ENCODE measurements at regions not wholly inside any gene's neighbourhood (a gene's known extent, or its start where the extent isn't known, plus 50 kb on each side); places are given as distances from the start of the nearest gene placed in this dataset.
"Not testable (repeated sequence)": the region's sequence is repeated elsewhere in the genome, so short reads cannot be mapped to it uniquely, and the experiment has no call there.

DNA sequence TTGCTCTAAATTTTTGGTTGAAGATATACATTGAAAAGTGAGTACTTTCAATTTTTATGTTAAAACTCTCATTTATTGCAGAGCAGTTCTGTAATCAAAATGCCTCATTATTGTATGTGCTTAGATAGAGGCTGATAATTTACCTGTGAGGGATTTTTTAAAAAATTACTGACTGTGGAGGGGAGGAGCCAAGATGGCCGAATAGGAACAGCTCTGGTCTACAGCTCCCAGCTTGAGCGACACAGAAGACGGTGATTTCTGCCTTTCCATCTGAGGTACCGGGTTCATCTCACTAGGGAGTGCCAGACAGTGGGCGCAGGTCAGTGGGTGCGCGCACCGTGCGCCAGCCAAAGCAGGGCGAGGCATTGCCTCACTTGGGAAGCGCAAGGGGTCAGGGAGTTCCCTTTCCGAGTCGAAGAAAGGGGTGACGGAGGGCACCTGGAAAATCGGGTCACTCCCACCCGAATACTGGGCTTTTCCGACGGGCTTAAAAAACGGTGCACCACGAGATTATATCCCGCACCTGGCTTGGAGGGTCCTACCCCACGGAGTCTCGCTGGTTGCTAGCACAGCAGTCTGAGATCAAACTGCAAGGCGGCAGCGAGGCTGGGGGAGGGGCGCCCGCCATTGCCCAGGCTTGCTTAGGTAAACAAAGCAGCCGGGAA is 89.4 kb downstream of the DDX11 start:
- not testable (repeated sequence) for H3K4me3 ChIP-seq; H3K27me3 ChIP-seq (replicated peaks); H3K9me3 ChIP-seq (replicated peaks); DNase-seq (ENCODE audit: low read depth in 1 of 2, low spot score in 2 of 2); H3K27ac ChIP-seq; H3K36me3 ChIP-seq; H3K4me1 ChIP-seq (replicated peaks)

DNA sequence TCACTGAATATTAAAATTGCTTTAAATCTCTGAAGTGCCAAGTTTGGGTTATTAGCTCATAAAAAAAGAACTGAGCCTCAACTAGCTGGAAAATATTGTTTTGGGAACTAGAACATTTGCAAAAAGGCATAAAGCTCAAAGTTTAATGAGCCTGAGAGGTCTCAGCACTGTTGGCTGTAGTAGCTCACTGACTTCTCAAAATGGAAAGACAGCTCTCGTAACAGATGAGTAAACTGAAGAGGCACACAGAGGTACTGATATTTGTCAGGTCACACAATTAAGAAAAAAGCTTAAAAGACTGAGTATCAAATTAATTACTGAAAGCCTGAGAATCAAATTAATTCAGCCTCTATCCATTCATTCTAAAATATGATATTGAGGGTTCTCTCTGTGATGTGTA is 100.6 kb downstream of the DDX11 start:
- not testable (repeated sequence) for H3K27me3 ChIP-seq (replicated peaks); H3K9me3 ChIP-seq (replicated peaks); H3K27ac ChIP-seq; H3K36me3 ChIP-seq; H3K4me3 ChIP-seq; H3K4me1 ChIP-seq (replicated peaks); DNase-seq (ENCODE audit: low read depth in 1 of 2, low spot score in 2 of 2)

DNA sequence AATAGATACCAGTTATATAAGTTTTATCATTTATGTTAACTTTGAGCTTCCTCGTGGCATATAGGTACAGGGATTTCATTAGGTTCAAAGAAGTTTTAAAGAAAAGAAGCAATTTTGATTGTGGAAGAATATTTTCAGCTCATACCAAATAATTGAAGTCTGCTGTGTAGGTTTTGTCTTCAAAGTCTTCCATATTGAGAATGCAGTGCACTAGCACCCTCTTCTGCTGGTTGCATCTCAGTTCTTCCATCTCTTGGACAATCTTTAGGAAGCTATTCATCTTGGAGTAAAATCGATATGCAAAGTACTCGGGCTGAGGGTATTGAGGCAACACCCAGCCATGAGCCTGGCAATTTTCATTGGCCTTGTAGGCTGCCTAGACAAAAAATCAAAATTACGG is 103.9 kb downstream of the DDX11 start:
- H3K36me3 ChIP-seq; H3K27ac ChIP-seq; H3K4me1 ChIP-seq (replicated peaks); H3K4me3 ChIP-seq; H3K27me3 ChIP-seq (replicated peaks); H3K9me3 ChIP-seq (replicated peaks); DNase-seq (ENCODE audit: low read depth in 1 of 2, low spot score in 2 of 2): not testable (repeated sequence)

DNA sequence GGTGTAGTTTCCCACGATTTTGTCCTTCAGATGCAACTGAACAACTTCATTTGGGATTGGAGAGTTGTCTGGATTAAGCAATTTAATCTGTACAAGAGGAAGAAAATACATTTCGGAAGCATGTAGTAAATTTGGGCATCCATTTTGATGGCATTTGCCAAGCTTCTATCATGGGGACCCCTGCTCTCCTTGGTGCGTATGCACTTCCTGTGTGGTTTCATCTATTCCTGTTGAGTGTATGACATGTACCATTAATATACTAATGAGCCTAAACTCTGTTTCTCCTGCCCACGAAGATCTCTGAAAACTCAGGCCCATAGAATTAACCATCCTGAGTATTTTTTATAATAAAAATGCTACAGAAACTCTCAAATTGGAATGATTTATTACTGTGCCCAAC is 105.2 kb downstream of the DDX11 start:
- H3K4me1 ChIP-seq (replicated peaks); H3K27ac ChIP-seq; DNase-seq (ENCODE audit: low read depth in 1 of 2, low spot score in 2 of 2); H3K36me3 ChIP-seq; H3K4me3 ChIP-seq; H3K9me3 ChIP-seq (replicated peaks); H3K27me3 ChIP-seq (replicated peaks): not testable (repeated sequence)

DNA sequence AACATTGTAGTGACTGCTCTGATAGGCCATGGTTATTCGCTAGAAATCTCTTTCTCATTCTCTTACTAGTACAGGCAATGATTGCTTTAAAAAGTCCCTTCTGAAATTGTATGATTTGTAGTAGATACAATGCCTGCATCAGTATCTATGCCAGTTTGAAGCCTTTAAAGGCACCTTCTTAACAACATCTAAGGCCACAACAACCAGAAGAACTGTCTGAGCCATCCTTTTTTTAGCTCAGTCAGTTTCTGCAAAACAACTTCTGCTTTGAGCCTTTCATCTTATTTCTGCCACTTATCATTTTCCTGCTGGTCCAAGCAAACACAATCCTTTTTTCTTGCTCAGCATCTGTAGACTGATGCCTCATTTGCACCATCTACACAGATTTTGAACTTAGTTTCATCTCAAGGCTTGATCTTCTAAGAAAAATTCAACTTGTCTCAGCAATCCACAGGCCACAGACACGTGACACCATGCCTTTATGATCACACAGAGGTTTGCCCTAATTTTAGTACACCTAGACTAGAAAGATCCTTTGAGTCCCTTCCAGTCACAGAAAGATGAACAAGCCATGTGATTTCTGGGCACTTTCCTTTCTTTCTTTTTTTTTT is 106.1 kb downstream of the DDX11 start:
- H3K4me3 ChIP-seq; H3K9me3 ChIP-seq (replicated peaks); DNase-seq (ENCODE audit: low read depth in 1 of 2, low spot score in 2 of 2); H3K4me1 ChIP-seq (replicated peaks); H3K36me3 ChIP-seq; H3K27ac ChIP-seq; H3K27me3 ChIP-seq (replicated peaks): not testable (repeated sequence)

DNA sequence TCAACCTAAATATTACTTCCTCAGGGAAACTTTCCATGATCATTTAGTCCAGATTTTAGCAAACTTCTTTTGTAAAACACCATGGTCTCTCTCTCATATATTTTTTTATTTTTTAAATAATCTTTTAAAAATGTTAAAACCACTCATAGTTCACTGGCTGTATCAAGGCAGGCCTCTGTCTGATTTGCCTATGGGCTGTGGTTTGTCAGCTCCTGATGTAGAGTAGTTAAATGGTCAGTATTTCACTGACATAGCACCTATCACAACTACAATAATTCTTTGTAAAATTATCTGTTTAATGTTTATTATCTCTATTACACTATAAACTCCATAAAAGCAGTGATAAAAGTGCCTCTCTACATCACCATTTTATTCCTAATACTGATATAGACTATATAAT is 108.9 kb downstream of the DDX11 start:
- not testable (repeated sequence) for H3K4me3 ChIP-seq; H3K36me3 ChIP-seq; H3K27me3 ChIP-seq (replicated peaks); H3K9me3 ChIP-seq (replicated peaks); H3K27ac ChIP-seq; DNase-seq (ENCODE audit: low read depth in 1 of 2, low spot score in 2 of 2); H3K4me1 ChIP-seq (replicated peaks)

DNA sequence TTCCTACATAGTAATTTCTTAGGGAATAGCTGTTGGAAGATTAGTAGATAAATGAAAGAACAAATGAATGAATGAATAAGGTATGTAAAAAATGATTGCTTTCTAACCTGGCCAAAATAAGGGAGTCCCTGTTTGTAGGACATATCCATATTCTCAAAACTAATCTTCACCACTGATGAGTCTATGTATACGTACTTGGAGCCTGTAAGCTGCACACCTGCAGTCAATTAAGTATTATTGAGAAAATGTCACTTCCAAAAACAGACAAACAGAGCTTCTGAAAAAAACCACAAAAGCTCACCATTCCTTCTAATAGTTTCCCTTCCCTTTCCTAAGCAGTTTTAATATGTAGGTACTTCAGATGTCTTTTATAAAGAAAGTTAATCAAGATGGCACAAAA is 109.4 kb downstream of the DDX11 start:
- H3K27ac ChIP-seq; H3K9me3 ChIP-seq (replicated peaks): not testable (repeated sequence)

DNA sequence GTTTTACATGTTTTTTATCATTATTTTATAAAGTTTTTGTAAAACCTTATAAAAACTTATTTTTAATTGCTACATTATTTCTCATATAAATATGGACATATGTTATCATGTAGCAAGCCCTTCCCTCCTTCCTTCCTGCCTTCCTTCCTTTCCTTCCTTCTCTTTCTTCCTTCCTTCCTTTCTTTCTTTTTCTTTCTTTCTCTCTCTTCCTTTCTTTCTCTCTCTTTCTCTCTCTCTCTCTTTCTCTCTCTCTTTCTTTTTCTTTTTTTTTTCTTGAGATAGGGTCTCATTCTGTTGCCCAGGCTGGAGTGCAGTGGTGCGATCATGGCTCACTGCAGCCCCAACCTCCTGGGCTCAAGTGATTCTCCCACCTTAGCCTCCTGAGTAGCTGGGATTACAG is 110.2 kb downstream of the DDX11 start:
- not testable (repeated sequence) for H3K4me1 ChIP-seq (replicated peaks); H3K27ac ChIP-seq; H3K4me3 ChIP-seq; H3K36me3 ChIP-seq; H3K27me3 ChIP-seq (replicated peaks); H3K9me3 ChIP-seq (replicated peaks); DNase-seq (ENCODE audit: low read depth in 1 of 2, low spot score in 2 of 2)

More for the DNA sequence above, 109.4 kb downstream of the DDX11 start:
- H3K27me3 ChIP-seq (replicated peaks); DNase-seq (ENCODE audit: low read depth in 1 of 2, low spot score in 2 of 2); H3K4me3 ChIP-seq; H3K4me1 ChIP-seq (replicated peaks); H3K36me3 ChIP-seq: not testable (repeated sequence)

DNA sequence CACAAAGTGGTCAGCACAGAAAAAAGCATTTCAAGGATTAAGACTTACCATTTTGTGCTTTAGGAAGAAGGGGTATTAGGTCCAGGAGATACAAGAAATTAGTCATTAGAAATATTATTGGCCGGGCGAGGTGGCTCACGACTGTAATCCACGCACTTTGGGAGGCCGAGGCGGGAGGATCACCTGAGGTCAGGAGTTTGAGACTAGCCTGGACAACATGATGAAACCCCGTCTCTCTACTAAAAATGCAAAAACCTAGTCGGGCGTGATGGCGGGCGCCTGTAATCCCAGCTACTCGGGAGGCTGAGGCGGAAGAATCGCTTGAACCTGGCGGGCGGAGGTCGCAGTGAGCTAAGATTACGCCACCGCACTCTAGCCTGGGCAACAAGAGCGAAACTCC is 111.0 kb downstream of the DDX11 start:
- not testable (repeated sequence) for H3K27me3 ChIP-seq (replicated peaks); H3K4me1 ChIP-seq (replicated peaks); H3K36me3 ChIP-seq; H3K27ac ChIP-seq; DNase-seq (ENCODE audit: low read depth in 1 of 2, low spot score in 2 of 2); H3K9me3 ChIP-seq (replicated peaks); H3K4me3 ChIP-seq

DNA sequence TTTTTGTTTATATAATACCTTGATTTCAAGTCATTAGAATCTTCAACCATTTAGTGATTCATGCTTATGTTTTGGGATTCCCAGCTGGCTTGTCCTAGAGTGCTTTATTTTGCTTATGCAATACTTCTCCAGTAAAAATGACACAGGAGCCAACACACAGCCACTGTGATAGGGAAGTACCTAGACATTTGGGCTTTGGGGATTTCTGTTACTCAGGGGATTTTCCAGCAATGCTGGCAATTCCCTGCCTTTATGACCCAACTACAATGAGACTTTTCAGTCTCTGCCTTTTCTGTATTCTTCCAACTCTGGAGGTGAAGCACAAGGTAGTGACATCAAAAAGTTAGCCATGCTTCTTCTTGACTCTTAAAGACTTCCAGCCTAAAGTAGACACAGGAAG is 119.0 kb downstream of the DDX11 start:
- not testable (repeated sequence) for DNase-seq (ENCODE audit: low read depth in 1 of 2, low spot score in 2 of 2); H3K27me3 ChIP-seq (replicated peaks); H3K4me1 ChIP-seq (replicated peaks); H3K9me3 ChIP-seq (replicated peaks); H3K36me3 ChIP-seq; H3K4me3 ChIP-seq; H3K27ac ChIP-seq

DNA sequence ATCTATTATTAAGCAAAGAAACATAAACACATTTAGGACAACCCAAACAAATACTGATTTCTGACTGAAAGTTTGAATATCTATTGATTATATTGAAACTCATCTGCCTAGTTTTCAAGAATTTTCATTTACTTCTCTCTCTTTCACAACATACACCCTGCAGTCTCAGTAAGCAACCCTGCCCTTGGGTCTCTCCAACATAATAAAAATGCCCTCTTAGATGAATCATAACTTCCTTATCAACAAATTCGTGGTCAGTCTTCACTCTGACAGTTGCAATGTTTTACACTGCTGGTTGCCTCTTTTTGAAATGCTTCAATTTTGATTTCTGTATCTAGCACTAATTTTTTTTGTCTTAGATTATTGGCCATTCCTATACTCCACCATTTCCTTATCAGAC is 122.0 kb downstream of the DDX11 start:
- not testable (repeated sequence) for H3K4me3 ChIP-seq; DNase-seq (ENCODE audit: low read depth in 1 of 2, low spot score in 2 of 2); H3K4me1 ChIP-seq (replicated peaks); H3K36me3 ChIP-seq; H3K27ac ChIP-seq; H3K27me3 ChIP-seq (replicated peaks); H3K9me3 ChIP-seq (replicated peaks)

DNA sequence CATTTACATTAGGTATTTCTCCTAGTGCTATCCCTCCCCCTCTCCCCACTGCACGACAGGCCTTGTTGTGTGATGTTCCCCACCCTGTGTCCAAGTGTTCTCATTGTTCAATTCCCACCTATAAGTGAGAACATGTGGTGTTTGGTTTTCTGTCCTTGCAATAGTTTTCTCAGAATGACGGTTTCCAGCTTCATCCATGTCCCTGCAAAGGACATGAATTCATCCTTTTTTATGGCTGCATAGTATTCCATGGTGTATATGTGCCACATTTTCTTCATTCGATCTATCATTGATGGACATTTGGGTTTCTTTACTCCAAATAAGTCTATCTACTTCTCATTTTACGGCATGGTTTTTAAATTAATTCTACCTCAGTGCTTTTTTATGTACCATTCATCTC is 125.8 kb downstream of the DDX11 start:
- H3K36me3 ChIP-seq; DNase-seq (ENCODE audit: low read depth in 1 of 2, low spot score in 2 of 2); H3K9me3 ChIP-seq (replicated peaks); H3K4me3 ChIP-seq; H3K27ac ChIP-seq; H3K4me1 ChIP-seq (replicated peaks); H3K27me3 ChIP-seq (replicated peaks): not testable (repeated sequence)

DNA sequence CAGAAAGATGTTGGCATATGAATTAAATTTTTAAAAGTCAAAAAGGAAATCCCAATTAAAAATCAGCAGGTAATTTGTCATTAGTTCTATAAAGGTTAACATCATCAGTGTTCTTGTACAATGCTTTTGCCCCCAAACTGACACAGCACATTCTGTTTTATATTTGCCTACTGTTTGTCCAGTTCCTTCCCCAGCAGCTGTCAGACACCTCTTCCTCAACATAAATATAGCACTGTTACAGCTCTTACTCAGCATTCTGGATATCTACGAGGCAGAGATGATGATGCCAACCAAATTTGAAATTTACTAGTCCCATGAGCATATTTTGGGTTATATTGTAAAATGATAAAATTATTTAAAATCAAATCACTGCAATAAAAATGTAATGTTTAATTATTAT is 124.6 kb downstream of the SINHCAF start:
- Histone ChIP-seq H3K4me1 (replicated peaks) (no peaks in the 10 kb centered on the region), H3K4me3 (no peak overlapping the region), H3K9me3 (replicated peaks) (no peaks in the 10 kb centered on the region), H3K36me3 (no peaks in the 10 kb centered on the region), H3K27ac (no peak overlapping the region), H3K27me3 (replicated peaks) (0 out of 2 replicates have a peak, but pooled peaks cover 4% of the 10 kb centered on the region)
- DNase-seq (ENCODE audit: low read depth in 1 of 2, low spot score in 2 of 2): no peak

DNA sequence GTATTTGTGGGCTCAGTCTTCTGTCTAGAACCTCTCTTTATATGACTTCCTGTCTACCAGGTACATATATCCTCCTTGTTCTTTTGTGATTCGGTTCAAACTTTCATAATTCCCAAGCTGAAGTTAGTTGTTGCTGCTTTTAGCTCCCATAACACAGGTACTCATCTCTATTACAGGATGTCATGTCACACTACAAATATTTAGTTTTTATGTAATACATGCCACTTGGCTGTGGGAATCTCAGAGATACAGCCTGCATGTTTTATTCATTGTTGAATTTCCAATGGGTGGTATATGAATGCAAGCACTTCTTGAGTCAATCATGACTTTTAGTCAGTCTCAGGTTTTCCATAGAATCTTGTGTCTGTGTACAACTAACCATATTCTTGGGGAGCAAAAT is 122.7 kb downstream of the SINHCAF start:
- no peak overlapping the region for H3K27ac ChIP-seq
- no peaks in the 10 kb centered on the region for H3K36me3 ChIP-seq
- H3K9me3 ChIP-seq (replicated peaks): no peaks in the 10 kb centered on the region
- 0 out of 2 replicates have a peak, but pooled peaks cover 4% of the 10 kb centered on the region for H3K27me3 ChIP-seq (replicated peaks)
- H3K4me3 ChIP-seq: no peak overlapping the region
- no peaks in the 10 kb centered on the region for H3K4me1 ChIP-seq (replicated peaks)
- DNase-seq (ENCODE audit: low read depth in 1 of 2, low spot score in 2 of 2): no peak

DNA sequence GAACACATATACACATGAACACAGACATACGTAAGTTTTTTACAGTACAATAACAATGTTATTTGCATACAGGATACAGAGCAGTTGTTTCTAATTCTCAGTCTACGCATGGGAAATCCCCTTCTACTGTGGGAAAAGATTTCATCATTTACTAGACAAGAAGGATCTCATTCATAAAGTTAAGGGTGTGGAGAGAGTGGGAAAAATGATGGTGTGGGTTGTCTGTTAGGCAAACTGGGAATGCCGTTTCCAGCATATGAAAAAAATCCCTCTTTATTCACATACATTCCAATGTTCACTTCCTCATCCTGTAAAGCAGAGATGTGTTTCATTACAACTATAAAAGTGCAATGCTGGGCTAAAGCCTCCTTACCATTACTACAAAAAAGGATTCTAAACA is 120.9 kb downstream of the SINHCAF start:
- H3K9me3 ChIP-seq (replicated peaks): no peaks in the 10 kb centered on the region
- H3K4me1 ChIP-seq (replicated peaks): no peaks in the 10 kb centered on the region
- H3K36me3 ChIP-seq: no peaks in the 10 kb centered on the region
- no peak overlapping the region for H3K4me3 ChIP-seq
- no peak overlapping the region for H3K27ac ChIP-seq
- peak in 1 of 2 experiments; percentile 16 for DNase-seq (ENCODE audit: low read depth in 1 of 2, low spot score in 2 of 2)
- H3K27me3 ChIP-seq (replicated peaks): 0 out of 2 replicates have a peak, but pooled peaks cover 4% of the 10 kb centered on the region

Data from SJSA1 (cell line).